ENCODE measurements at regions not wholly inside any gene's neighbourhood (a gene's known extent, or its start where the extent isn't known, plus 50 kb on each side); places are given as distances from the start of the nearest gene placed in this dataset.

- TF ChIP-seq CTCF (IDR thresholded peaks at IDR 0.05; ENCODE audit: low read depth, low read length, missing input control), result no peak
These were observed 313.2 kb upstream of the MTPN start (continued) for GRCh38 chr7:136290351-136290750.

- Histone ChIP-seq H3K4me1 (ENCODE audit: control insufficient read depth in 4 of 4, insufficient read depth in 4 of 4, low read length in 3 of 4) (no peaks in the 10 kb centered on the region), H3K27ac (ENCODE audit: low read depth in 1 of 2, low read length in 2 of 2) (no peak overlapping the region), H3K9ac (ENCODE audit: low read depth in 1 of 2, low read length in 2 of 2) (no peak overlapping the region), H3K27me3 (ENCODE audit: control insufficient read depth in 4 of 4, insufficient read depth in 4 of 4, low read length in 3 of 4) (no peaks in the 10 kb centered on the region), H3K4me3 (ENCODE audit: low read depth in 1 of 3, low read length in 3 of 3) (no peak overlapping the region), H3K9me3 (ENCODE audit: control insufficient read depth in 4 of 4, low read length in 3 of 4) (no peaks in the 10 kb centered on the region), H3K36me3 (ENCODE audit: control insufficient read depth in 4 of 4, insufficient read depth in 3 of 4, low read depth in 1 of 4, low read length in 3 of 4) (no peaks in the 10 kb centered on the region)
- no peak for DNase-seq (ENCODE audit: low spot score)
- 69% methylated on average over 2 of the region's 2 CpGs for WGBS
- no peak for TF ChIP-seq YY1 (IDR thresholded peaks at IDR 0.05)
These were observed 300.9 kb upstream of the MTPN start for GRCh38 chr7:136278057-136278456.

- no peak for DNase-seq (ENCODE audit: low spot score)
- no peaks in the 10 kb centered on the region for H3K36me3 ChIP-seq (ENCODE audit: control insufficient read depth in 4 of 4, insufficient read depth in 3 of 4, low read depth in 1 of 4, low read length in 3 of 4)
These were observed 298.6 kb upstream of the MTPN start for GRCh38 chr7:136275794-136276193.

More at GRCh38 chr7:136275794-136276193, 298.6 kb upstream of the MTPN start:
- Histone ChIP-seq H3K4me3 (ENCODE audit: low read depth in 1 of 3, low read length in 3 of 3) (no peak overlapping the region), H3K27ac (ENCODE audit: low read depth in 1 of 2, low read length in 2 of 2) (no peak overlapping the region), H3K9ac (ENCODE audit: low read depth in 1 of 2, low read length in 2 of 2) (no peak overlapping the region), H3K4me1 (ENCODE audit: control insufficient read depth in 4 of 4, insufficient read depth in 4 of 4, low read length in 3 of 4) (no peaks in the 10 kb centered on the region), H3K27me3 (ENCODE audit: control insufficient read depth in 4 of 4, insufficient read depth in 4 of 4, low read length in 3 of 4) (no peaks in the 10 kb centered on the region), H3K9me3 (ENCODE audit: control insufficient read depth in 4 of 4, low read length in 3 of 4) (no peaks in the 10 kb centered on the region)
- WGBS, result 49% methylated on average over 3 of the region's 3 CpGs
- TF ChIP-seq HNF4A (conservative IDR thresholded peaks at IDR 0.05) (no peak), TAF1 (conservative IDR thresholded peaks at IDR 0.05) (no peak), FOXA1 (IDR thresholded peaks at IDR 0.05) (no peak), RXRA (IDR thresholded peaks at IDR 0.05) (no peak), SP1 (IDR thresholded peaks at IDR 0.05) (no peak), NR2F2 (IDR thresholded peaks at IDR 0.05) (no peak), REST (IDR thresholded peaks at IDR 0.05) (no peak), GABPA (IDR thresholded peaks at IDR 0.05 in 1 of 2, conservative IDR thresholded peaks at IDR 0.05 in 1 of 2) (no peak), CTCF (IDR thresholded peaks at IDR 0.05; ENCODE audit: low read depth, low read length, missing input control) (no peak), EGR1 (IDR thresholded peaks at IDR 0.05; ENCODE audit: low read depth in 2 of 2) (no peak), RAD21 (IDR thresholded peaks at IDR 0.05) (no peak), YY1 (IDR thresholded peaks at IDR 0.05) (no peak), JUND (IDR thresholded peaks at IDR 0.05) (no peak), FOXA2 (IDR thresholded peaks at IDR 0.05) (no peak), ZBTB33 (IDR thresholded peaks at IDR 0.05) (no peak), HNF4G (IDR thresholded peaks at IDR 0.05) (no peak), MAX (IDR thresholded peaks at IDR 0.05) (no peak)

Data from liver (tissue), 8 donors.